ENCODE measurements at regions not wholly inside any gene's neighbourhood (a gene's known extent, or its start where the extent isn't known, plus 50 kb on each side); places are given as distances from the start of the nearest gene placed in this dataset.
"Not testable (repeated sequence)": the region's sequence is repeated elsewhere in the genome, so short reads cannot be mapped to it uniquely, and the experiment has no call there.

- no peak for DNase-seq (ENCODE audit: low read depth, low spot score)
- H3K9ac ChIP-seq (ENCODE audit: insufficient read length) = no peak overlapping the region
- no peaks in the 10 kb centered on the region for H3K9me3 ChIP-seq (ENCODE audit: low read depth, low read length)
- H3K36me3 ChIP-seq (ENCODE audit: insufficient read depth, low read length) = no peaks in the 10 kb centered on the region
- no peak overlapping the region for H3K27ac ChIP-seq
- TF ChIP-seq EZH2 (IDR thresholded peaks at IDR 0.05) (no peak), FOXP2 (optimal IDR thresholded peaks at IDR 0.05; ENCODE audit: control extremely low read depth, extremely low read length, insufficient read depth) (no peak), POLR2AphosphoS5 (IDR thresholded peaks at IDR 0.05; ENCODE audit: borderline replicate concordance, low read depth, low read length) (no peak)
- no peak overlapping the region for H3K4me3 ChIP-seq
These were observed 1753.6 kb upstream of the SEL1L start for GRCh38 chr14:83287300-83287699.

GRCh38 chr14:83289390-83289789 is 1755.7 kb upstream of the SEL1L start:
- Histone ChIP-seq H3K36me3 (ENCODE audit: insufficient read depth, low read length) (no peaks in the 10 kb centered on the region), H3K9ac (ENCODE audit: insufficient read length) (no peak overlapping the region), H3K9me3 (ENCODE audit: low read depth, low read length) (no peaks in the 10 kb centered on the region), H3K27ac (no peak overlapping the region), H3K4me3 (no peak overlapping the region)
- TF ChIP-seq EZH2 (IDR thresholded peaks at IDR 0.05) (no peak), POLR2AphosphoS5 (IDR thresholded peaks at IDR 0.05; ENCODE audit: borderline replicate concordance, low read depth, low read length) (no peak), FOXP2 (optimal IDR thresholded peaks at IDR 0.05; ENCODE audit: control extremely low read depth, extremely low read length, insufficient read depth) (no peak)
- no peak for DNase-seq (ENCODE audit: low read depth, low spot score)

- H3K27ac ChIP-seq = peak overlapping the region; percentile 21; the same call in 1 of the 2 replicates
- H3K9ac ChIP-seq (ENCODE audit: insufficient read length) = no peak overlapping the region
- no peak for DNase-seq (ENCODE audit: low read depth, low spot score)
- no peak for TF ChIP-seq FOXP2 (optimal IDR thresholded peaks at IDR 0.05; ENCODE audit: control extremely low read depth, extremely low read length, insufficient read depth)
- TF ChIP-seq EZH2 (IDR thresholded peaks at IDR 0.05) = no peak
- no peak for TF ChIP-seq POLR2AphosphoS5 (IDR thresholded peaks at IDR 0.05; ENCODE audit: borderline replicate concordance, low read depth, low read length)
- no peaks in the 10 kb centered on the region for H3K9me3 ChIP-seq (ENCODE audit: low read depth, low read length)
- no peaks in the 10 kb centered on the region for H3K36me3 ChIP-seq (ENCODE audit: insufficient read depth, low read length)
- H3K4me3 ChIP-seq = no peak overlapping the region
These were observed 1756.2 kb upstream of the SEL1L start for GRCh38 chr14:83289896-83290295.

GRCh38 chr14:83290447-83290846 is 1756.8 kb upstream of the SEL1L start:
- Histone ChIP-seq H3K9me3 (ENCODE audit: low read depth, low read length) (no peaks in the 10 kb centered on the region), H3K4me3 (no peak overlapping the region), H3K9ac (ENCODE audit: insufficient read length) (no peak overlapping the region), H3K27ac (peak overlapping the region; percentile 21; the same call in 1 of the 2 replicates), H3K36me3 (ENCODE audit: insufficient read depth, low read length) (no peaks in the 10 kb centered on the region)
- no peak for DNase-seq (ENCODE audit: low read depth, low spot score)
- TF ChIP-seq POLR2AphosphoS5 (IDR thresholded peaks at IDR 0.05; ENCODE audit: borderline replicate concordance, low read depth, low read length) = no peak
- no peak for TF ChIP-seq EZH2 (IDR thresholded peaks at IDR 0.05)
- TF ChIP-seq FOXP2 (optimal IDR thresholded peaks at IDR 0.05; ENCODE audit: control extremely low read depth, extremely low read length, insufficient read depth) = no peak

- DNase-seq (ENCODE audit: low read depth, low spot score) = no peak
- H3K4me3 ChIP-seq = no peak overlapping the region
- no peak overlapping the region for H3K9ac ChIP-seq (ENCODE audit: insufficient read length)
- TF ChIP-seq POLR2AphosphoS5 (IDR thresholded peaks at IDR 0.05; ENCODE audit: borderline replicate concordance, low read depth, low read length) = no peak
- no peak for TF ChIP-seq FOXP2 (optimal IDR thresholded peaks at IDR 0.05; ENCODE audit: control extremely low read depth, extremely low read length, insufficient read depth)
- TF ChIP-seq EZH2 (IDR thresholded peaks at IDR 0.05) = no peak
- no peaks in the 10 kb centered on the region for H3K9me3 ChIP-seq (ENCODE audit: low read depth, low read length)
- 0 out of 2 replicates have a peak overlapping the region, but pooled peaks have one; percentile 10 for H3K27ac ChIP-seq
- H3K36me3 ChIP-seq (ENCODE audit: insufficient read depth, low read length) = no peaks in the 10 kb centered on the region
These were observed 1758.1 kb upstream of the SEL1L start for GRCh38 chr14:83291714-83292113.

- H3K27ac ChIP-seq = peak overlapping the region; percentile 87
- no peaks in the 10 kb centered on the region for H3K9me3 ChIP-seq (ENCODE audit: low read depth, low read length)
- no peak for TF ChIP-seq FOXP2 (optimal IDR thresholded peaks at IDR 0.05; ENCODE audit: control extremely low read depth, extremely low read length, insufficient read depth)
- no peak; the same call in 1 of the 2 replicates for TF ChIP-seq POLR2AphosphoS5 (IDR thresholded peaks at IDR 0.05; ENCODE audit: borderline replicate concordance, low read depth, low read length)
- TF ChIP-seq EZH2 (IDR thresholded peaks at IDR 0.05) = no peak
These were observed 1761.3 kb upstream of the SEL1L start for GRCh38 chr14:83294941-83295340.

GRCh38 chr14:83297361-83297760 is 1763.7 kb upstream of the SEL1L start:
- Histone ChIP-seq H3K9me3 (ENCODE audit: low read depth, low read length) (no peaks in the 10 kb centered on the region), H3K4me3 (no peak overlapping the region), H3K9ac (ENCODE audit: insufficient read length) (no peak overlapping the region), H3K36me3 (ENCODE audit: insufficient read depth, low read length) (no peaks in the 10 kb centered on the region), H3K27ac (peak overlapping the region; percentile 85)
- TF ChIP-seq POLR2AphosphoS5 (IDR thresholded peaks at IDR 0.05; ENCODE audit: borderline replicate concordance, low read depth, low read length) (no peak), EZH2 (IDR thresholded peaks at IDR 0.05) (no peak), FOXP2 (optimal IDR thresholded peaks at IDR 0.05; ENCODE audit: control extremely low read depth, extremely low read length, insufficient read depth) (no peak)
- no peak for DNase-seq (ENCODE audit: low read depth, low spot score)

More at GRCh38 chr14:83294941-83295340, 1761.3 kb upstream of the SEL1L start:
- no peak for DNase-seq (ENCODE audit: low read depth, low spot score)
- Histone ChIP-seq H3K4me3 (peak overlapping the region; percentile 17; the same call in 1 of the 2 replicates), H3K36me3 (ENCODE audit: insufficient read depth, low read length) (no peaks in the 10 kb centered on the region), H3K9ac (ENCODE audit: insufficient read length) (peak overlapping the region; percentile 53)

GRCh38 chr14:83298016-83298415 is 1764.4 kb upstream of the SEL1L start:
- H3K36me3 ChIP-seq (ENCODE audit: insufficient read depth, low read length); DNase-seq (ENCODE audit: low read depth, low spot score); H3K9me3 ChIP-seq (ENCODE audit: low read depth, low read length); H3K9ac ChIP-seq (ENCODE audit: insufficient read length); H3K4me3 ChIP-seq; H3K27ac ChIP-seq: not testable (repeated sequence)

GRCh38 chr14:83300476-83301064 is 1766.9 kb upstream of the SEL1L start:
- Histone ChIP-seq H3K4me3 (peak overlapping the region; percentile 47), H3K36me3 (ENCODE audit: insufficient read depth, low read length) (no peaks in the 10 kb centered on the region), H3K27ac (peak overlapping the region; percentile 64; the same call in 1 of the 2 replicates), H3K9ac (ENCODE audit: insufficient read length) (no peak overlapping the region), H3K9me3 (ENCODE audit: low read depth, low read length) (no peaks in the 10 kb centered on the region)
- no peak for DNase-seq (ENCODE audit: low read depth, low spot score)
- TF ChIP-seq FOXP2 (optimal IDR thresholded peaks at IDR 0.05; ENCODE audit: control extremely low read depth, extremely low read length, insufficient read depth) (no peak), POLR2AphosphoS5 (IDR thresholded peaks at IDR 0.05; ENCODE audit: borderline replicate concordance, low read depth, low read length) (no peak), EZH2 (IDR thresholded peaks at IDR 0.05) (no peak)
